Suprapubic skin (tissue), 4 donors: ENCODE measurements at regions not wholly inside any gene's neighbourhood (a gene's known extent, or its start where the extent isn't known, plus 50 kb on each side); places are given as distances from the start of the nearest gene placed in this dataset.

Experiments
- DNase-seq, 2 donors: peaks; one replicate each; pipeline ENCODE4 v3.0.0-alpha.2; 2019; ENCODE audit warnings: low spot score in 2 of 2
- H3K27ac ChIP-seq: fragments of 200-600 bp; sonication (generic); one replicate; pipeline ENCODE4 v1.5.1; 2019
- H3K27me3 ChIP-seq: fragments of 200-600 bp; sonication (generic); one replicate; pipeline ENCODE4 v1.5.1; 2019
- H3K36me3 ChIP-seq: fragments of 200-600 bp; sonication (generic); one replicate; pipeline ENCODE4 v1.5.1; 2019
- H3K4me1 ChIP-seq: fragments of 200-600 bp; sonication (generic); one replicate; pipeline ENCODE4 v1.5.1; 2019
- H3K4me3 ChIP-seq: fragments of 200-600 bp; sonication (generic); one replicate; pipeline ENCODE4 v1.5.1; 2019; ENCODE audit warnings: mild to moderate bottlenecking
- H3K9me3 ChIP-seq: fragments of 200-600 bp; sonication (generic); one replicate; pipeline ENCODE4 v1.5.1; 2019
- EP300 ChIP-seq: sonication (generic); formaldehyde crosslinking; IDR thresholded peaks from one replicate; pipeline ENCODE4 v1.6.1; 2017; ENCODE audit warnings: antibody characterized with exemption
- POLR2A ChIP-seq, 2 donors: fragments of 450-650 bp; IDR thresholded peaks; one replicate each; pipeline ENCODE4 v1.6.1; 2017; ENCODE audit warnings: antibody characterized with exemption in 2 of 2, mild to moderate bottlenecking in 2 of 2, moderate library complexity in 2 of 2
- POLR2AphosphoS5 ChIP-seq, 3 donors: sonication (generic); formaldehyde crosslinking; IDR thresholded peaks; one replicate each; pipeline ENCODE4 v1.6.1; 2017; ENCODE audit warnings: antibody characterized with exemption in 3 of 3
- WGBS: methylation state at CpG from one replicate; pipeline ENCODE4 v1.1.5; 2018; 5-methylcytosine and 5-hydroxymethylcytosine counted together
- TF ChIP-seq, protein P1 (sequence below), 2 donors: fragments of 200-600 bp in 1 of 2; fragments of 450-650 bp in 1 of 2; sonication (generic) in 1 of 2; IDR thresholded peaks; one replicate each; pipeline ENCODE4 v1.5.1; 2016 to 2019; ENCODE audit warnings: antibody characterized with exemption in 2 of 2, mild to moderate bottlenecking in 1 of 2, moderate library complexity in 1 of 2

DNA sequence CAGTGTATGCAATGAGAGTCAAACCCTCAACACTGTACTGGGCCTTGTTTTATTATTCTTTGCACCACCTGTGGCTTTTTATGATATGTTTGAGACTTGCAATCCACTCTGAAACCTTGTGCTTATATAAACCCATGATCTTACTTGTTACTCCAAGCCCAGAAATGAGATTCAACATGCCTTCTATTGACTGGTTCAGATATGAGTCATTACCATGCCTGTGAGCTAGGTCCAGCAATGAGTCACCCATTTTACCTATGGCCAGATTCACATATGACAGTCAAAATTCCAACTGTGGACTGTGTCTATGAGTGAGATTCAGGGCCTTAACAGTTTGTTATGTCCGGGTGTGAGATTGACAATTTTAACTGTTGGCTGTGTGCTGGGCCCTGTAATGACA is 1846.1 kb downstream of the TP53TG3F start:
- peaks cover 25% of the 10 kb centered on the region for H3K4me1 ChIP-seq
- H3K27ac ChIP-seq, result peak overlapping the region; percentile 85
- TF ChIP-seq, protein P1, sequence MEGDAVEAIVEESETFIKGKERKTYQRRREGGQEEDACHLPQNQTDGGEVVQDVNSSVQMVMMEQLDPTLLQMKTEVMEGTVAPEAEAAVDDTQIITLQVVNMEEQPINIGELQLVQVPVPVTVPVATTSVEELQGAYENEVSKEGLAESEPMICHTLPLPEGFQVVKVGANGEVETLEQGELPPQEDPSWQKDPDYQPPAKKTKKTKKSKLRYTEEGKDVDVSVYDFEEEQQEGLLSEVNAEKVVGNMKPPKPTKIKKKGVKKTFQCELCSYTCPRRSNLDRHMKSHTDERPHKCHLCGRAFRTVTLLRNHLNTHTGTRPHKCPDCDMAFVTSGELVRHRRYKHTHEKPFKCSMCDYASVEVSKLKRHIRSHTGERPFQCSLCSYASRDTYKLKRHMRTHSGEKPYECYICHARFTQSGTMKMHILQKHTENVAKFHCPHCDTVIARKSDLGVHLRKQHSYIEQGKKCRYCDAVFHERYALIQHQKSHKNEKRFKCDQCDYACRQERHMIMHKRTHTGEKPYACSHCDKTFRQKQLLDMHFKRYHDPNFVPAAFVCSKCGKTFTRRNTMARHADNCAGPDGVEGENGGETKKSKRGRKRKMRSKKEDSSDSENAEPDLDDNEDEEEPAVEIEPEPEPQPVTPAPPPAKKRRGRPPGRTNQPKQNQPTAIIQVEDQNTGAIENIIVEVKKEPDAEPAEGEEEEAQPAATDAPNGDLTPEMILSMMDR (IDR thresholded peaks at IDR 0.05), result no peak
- TF ChIP-seq POLR2AphosphoS5 (IDR thresholded peaks at IDR 0.05) (peak in 1 of 3 donors; percentile 36), EP300 (no peak), POLR2A (IDR thresholded peaks at IDR 0.05) (no peak)
- no peaks in the 10 kb centered on the region for H3K9me3 ChIP-seq
- no peaks in the 10 kb centered on the region for H3K27me3 ChIP-seq
- 50% methylated on average over 1 of the region's 1 CpG for WGBS
- H3K4me3 ChIP-seq, result no peak overlapping the region
- H3K36me3 ChIP-seq, result no peaks in the 10 kb centered on the region
- no peak for DNase-seq

GRCh38 chr16:35306915-35307314 is 1847.5 kb downstream of the TP53TG3F start:
- Histone ChIP-seq H3K4me3 (no peak overlapping the region), H3K36me3 (no peaks in the 10 kb centered on the region), H3K4me1 (peaks cover 25% of the 10 kb centered on the region), H3K27ac (peak overlapping the region; percentile 85), H3K27me3 (no peaks in the 10 kb centered on the region), H3K9me3 (no peaks in the 10 kb centered on the region)
- no peak for DNase-seq
- WGBS, result 0% methylated on average over 1 of the region's 1 CpG
- TF ChIP-seq, protein P1 (IDR thresholded peaks at IDR 0.05), result no peak
- no peak for TF ChIP-seq EP300
- TF ChIP-seq POLR2AphosphoS5 (IDR thresholded peaks at IDR 0.05), result no peak
- no peak for TF ChIP-seq POLR2A (IDR thresholded peaks at IDR 0.05)

DNA sequence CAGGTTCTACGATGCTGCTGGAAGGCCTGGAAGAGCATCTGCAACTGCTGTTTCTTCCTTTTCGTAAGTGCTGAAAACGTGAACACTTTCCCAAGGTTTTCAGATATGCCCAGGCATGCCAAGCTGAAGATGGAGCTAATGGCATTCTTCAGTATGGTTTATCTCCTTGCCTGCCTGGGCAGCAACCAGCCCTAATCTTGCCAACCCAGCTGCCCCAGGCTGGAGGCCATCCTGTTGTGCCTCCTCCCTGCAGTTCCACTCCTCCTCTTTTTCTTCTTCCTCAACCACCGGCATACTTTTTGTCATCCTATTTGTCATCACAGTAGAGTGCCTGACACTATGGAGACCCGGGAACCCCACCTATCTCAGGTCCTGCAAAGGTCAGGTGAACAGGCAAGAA is 1849.3 kb downstream of the TP53TG3F start:
- no peak for DNase-seq
- peak in 1 of 3 donors; percentile 32 for TF ChIP-seq POLR2AphosphoS5 (IDR thresholded peaks at IDR 0.05)
- TF ChIP-seq EP300, result no peak
- peak overlapping the region; percentile 71 for H3K27ac ChIP-seq

GRCh38 chr16:35310999-35311398 is 1851.6 kb downstream of the TP53TG3F start:
- Histone ChIP-seq H3K36me3 (no peaks in the 10 kb centered on the region), H3K4me1 (peaks cover 11% of the 10 kb centered on the region), H3K9me3 (no peaks in the 10 kb centered on the region), H3K4me3 (no peak overlapping the region), H3K27me3 (no peaks in the 10 kb centered on the region), H3K27ac (no peak overlapping the region)
- TF ChIP-seq, protein P1 (IDR thresholded peaks at IDR 0.05), result no peak
- no peak for TF ChIP-seq POLR2A (IDR thresholded peaks at IDR 0.05)
- no peak for TF ChIP-seq EP300
- TF ChIP-seq POLR2AphosphoS5 (IDR thresholded peaks at IDR 0.05), result no peak
- no peak for DNase-seq
- WGBS, result 100% methylated on average over 2 of the region's 3 CpGs

More for the DNA sequence above, 1849.3 kb downstream of the TP53TG3F start:
- Histone ChIP-seq H3K9me3 (no peaks in the 10 kb centered on the region), H3K36me3 (no peaks in the 10 kb centered on the region), H3K4me1 (peaks cover 25% of the 10 kb centered on the region), H3K4me3 (no peak overlapping the region), H3K27me3 (no peaks in the 10 kb centered on the region)
- WGBS, result 40% methylated on average over 5 of the region's 5 CpGs

DNA sequence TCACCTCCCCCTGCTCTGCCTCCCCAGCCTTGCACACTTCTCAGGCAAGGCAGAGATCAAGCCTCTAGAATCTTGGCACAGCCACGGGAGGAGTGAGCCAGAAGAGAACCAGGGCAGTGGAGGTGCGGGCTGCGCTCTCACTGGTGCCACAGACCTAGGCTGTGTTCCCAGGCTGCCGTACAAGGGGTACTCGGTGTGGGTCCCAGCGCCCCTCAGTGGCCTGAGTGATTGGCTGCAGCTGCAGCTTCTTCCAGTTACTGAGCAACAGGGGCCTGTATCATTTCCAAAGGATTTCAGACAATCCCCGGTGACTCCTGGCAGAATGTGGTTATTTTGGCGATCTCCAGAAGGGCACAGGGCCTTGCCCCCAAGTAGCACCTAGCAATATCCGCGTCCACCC is 1852.1 kb downstream of the TP53TG3F start:
- DNase-seq, result no peak
- TF ChIP-seq POLR2AphosphoS5 (IDR thresholded peaks at IDR 0.05), result no peak
- no peak for TF ChIP-seq POLR2A (IDR thresholded peaks at IDR 0.05)
- TF ChIP-seq EP300, result no peak
- TF ChIP-seq, protein P1 (IDR thresholded peaks at IDR 0.05), result no peak
- H3K27ac ChIP-seq, result no peak overlapping the region

GRCh38 chr16:35314298-35314697 is 1854.9 kb downstream of the TP53TG3F start:
- TF ChIP-seq, protein P1 (IDR thresholded peaks at IDR 0.05), result no peak
- no peak overlapping the region for H3K27ac ChIP-seq
- no peaks in the 10 kb centered on the region for H3K9me3 ChIP-seq
- WGBS, result 63% methylated on average over 3 of the region's 3 CpGs
- no peaks in the 10 kb centered on the region for H3K36me3 ChIP-seq
- H3K4me1 ChIP-seq, result no peaks in the 10 kb centered on the region
- H3K4me3 ChIP-seq, result no peak overlapping the region
- no peaks in the 10 kb centered on the region for H3K27me3 ChIP-seq
- no peak for DNase-seq

More for the DNA sequence above, 1852.1 kb downstream of the TP53TG3F start:
- Histone ChIP-seq H3K9me3 (no peaks in the 10 kb centered on the region), H3K36me3 (no peaks in the 10 kb centered on the region), H3K4me3 (no peak overlapping the region), H3K4me1 (peaks cover 6% of the 10 kb centered on the region), H3K27me3 (no peaks in the 10 kb centered on the region)
- 79% methylated on average over 8 of the region's 10 CpGs for WGBS
